GM19324 (cell line): ENCODE measurements at regions not wholly inside any gene's neighbourhood (a gene's known extent, or its start where the extent isn't known, plus 50 kb on each side); places are given as distances from the start of the nearest gene placed in this dataset.
"Not testable (repeated sequence)": the region's sequence is repeated elsewhere in the genome, so short reads cannot be mapped to it uniquely, and the experiment has no call there.

Experiments
- ATAC-seq: cut with Tn5 transposase; IDR thresholded peaks from one replicate; pipeline ENCODE4 v1.9.1; 2021; ENCODE audit warnings: mild to moderate bottlenecking, moderate library complexity; ENCODE audit not compliant: unreplicated experiment, low FRiP score

DNA sequence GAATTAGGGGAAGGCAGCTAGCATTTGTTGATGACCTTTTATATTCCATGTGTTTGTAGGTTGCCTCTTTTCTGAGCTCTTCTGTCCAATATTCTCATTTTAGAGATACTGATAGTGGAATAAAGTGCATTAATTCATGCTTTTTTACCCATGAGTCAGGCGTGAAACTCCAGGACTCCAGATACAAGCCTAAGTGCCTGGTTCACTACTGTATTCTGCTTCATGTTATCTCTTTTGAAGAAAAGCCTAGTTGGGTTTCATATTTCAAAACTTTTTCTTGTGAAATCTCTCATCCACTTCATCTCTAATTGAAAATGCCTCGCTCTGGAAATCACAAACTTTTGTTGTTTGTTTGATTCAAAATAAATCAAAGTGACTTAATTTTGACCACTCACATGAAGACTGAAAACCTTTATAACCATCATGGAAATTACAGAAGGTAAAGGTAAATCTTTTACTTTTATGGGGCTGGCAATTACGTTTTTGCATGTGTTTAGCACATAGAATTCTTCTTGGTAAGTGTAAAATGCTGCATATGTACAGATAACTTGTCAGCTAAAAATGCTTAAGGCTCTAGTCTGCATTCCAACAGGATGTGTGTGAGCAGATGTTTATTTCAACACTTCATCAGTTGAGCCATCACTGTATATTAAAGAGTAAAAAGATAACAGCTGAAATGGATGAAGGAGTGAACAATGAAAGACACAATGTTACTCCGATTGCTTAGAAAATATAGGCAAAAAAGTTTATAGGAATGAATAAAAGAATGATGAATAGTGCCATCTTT is 961.8 kb upstream of the CELF2 start:
- ATAC-seq: no peak

DNA sequence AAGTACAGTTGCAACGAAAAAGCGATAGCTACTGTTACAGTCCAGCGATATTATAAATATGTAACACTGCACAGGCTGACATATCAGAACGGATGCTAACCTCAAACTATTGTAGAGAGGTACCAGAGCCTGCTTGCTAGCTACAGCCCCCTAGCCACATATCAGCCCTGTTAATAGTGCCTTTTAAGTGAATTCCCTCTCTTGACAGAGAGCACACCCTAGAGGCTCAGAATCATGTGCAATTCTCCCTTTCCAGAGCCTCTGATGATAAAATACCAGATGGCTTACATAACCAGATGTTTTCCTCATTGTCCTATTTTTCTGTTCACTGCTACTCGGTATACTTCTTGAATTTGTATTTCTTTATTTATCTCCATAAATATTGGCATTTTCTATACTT is 960.7 kb upstream of the CELF2 start:
- ATAC-seq: no peak

DNA sequence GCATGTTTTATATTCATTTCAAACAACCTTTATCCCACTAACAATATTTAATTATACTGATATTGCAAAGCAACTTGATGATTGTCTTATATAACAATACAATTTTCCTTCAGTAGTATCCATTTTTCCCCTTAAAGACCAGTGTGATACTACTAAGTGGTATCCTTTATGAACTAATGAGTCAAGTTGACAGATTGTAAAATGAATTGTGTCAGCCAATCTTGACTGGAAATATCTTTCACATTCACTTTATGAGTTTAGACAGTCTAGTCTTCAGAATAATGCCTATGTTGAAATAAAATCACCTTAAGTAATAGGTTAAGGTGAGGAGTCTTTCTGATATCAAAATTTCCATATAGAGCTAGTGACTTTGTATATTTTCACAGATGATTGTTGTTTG is 950.0 kb upstream of the CELF2 start:
- no peak for ATAC-seq

DNA sequence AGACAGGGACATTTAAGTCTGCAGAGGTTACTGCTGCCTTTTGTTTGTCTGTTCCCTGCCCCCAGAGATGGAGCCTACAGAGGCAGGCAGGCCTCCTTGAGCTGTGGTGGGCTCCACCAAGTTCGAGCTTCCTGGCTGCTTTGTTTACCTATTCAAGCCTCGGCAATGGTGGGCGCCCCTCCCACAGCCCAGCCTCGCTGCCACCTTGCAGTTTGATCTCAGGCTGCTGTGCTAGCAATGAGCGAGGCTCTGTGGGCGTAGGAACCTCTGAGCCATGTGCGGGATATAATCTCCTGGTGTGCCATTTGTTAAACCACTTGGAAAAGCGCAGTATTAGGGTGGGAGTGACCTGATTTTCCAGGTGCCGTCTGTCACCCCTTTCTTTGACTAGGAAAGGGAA is 942.8 kb upstream of the CELF2 start:
- ATAC-seq: not testable (repeated sequence)

DNA sequence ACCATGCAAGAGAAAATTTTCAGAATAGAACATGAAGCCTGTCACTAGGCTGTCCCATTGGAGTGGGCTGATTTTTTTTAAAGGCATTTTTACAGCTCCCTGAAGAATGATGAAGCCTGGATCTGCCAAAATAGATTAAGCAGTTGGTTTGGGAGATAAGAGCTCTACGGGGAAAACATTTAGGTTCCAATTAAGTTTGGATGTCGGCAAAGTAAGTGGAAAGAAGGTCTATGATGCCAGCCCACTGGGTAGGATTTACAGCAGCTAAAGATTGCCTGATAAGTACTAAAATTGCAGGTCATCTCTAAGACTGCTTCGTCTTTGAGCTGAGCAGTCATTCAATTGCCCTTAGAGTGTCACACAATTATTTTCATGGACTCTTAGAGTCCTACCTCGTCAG is 939.2 kb upstream of the CELF2 start:
- ATAC-seq: no peak

DNA sequence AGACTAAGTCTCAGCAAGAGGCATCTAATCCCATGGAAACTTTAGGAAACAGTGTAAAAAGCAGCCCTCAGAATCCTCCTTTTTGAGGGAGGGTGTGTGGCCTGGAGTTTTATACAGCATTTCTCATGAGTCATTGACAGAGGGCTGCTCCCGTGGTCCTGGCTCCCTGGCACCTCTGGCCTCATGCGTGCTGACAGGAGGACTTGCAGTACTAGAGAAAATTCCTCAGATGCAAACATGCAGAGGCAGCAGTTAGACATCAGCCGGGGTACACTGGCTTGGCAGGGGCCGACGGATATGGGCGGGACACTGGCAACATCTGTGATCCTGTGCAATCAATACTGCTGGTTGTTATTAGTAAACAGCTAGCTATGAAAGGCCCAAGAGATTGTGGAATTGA is 925.1 kb upstream of the CELF2 start:
- no peak for ATAC-seq

DNA sequence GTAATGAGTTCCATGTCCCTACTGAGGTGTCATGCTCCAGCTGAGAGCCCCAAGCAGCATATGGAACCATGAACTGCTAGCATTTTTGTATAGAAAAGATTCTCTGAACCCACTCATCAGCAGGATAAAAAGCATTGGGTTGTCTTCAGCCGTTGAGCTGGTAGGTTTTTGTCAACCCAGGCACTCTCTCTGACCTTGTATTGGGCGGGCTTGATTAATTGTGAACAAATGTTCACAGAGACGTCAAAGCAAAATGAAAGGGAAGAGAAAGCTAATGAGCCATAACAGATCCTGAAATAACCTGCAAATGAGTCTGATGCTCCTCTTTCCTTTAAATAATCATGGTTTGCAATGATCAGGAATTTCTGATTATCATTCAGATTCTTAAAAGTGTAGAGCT is 924.7 kb upstream of the CELF2 start:
- no peak for ATAC-seq

DNA sequence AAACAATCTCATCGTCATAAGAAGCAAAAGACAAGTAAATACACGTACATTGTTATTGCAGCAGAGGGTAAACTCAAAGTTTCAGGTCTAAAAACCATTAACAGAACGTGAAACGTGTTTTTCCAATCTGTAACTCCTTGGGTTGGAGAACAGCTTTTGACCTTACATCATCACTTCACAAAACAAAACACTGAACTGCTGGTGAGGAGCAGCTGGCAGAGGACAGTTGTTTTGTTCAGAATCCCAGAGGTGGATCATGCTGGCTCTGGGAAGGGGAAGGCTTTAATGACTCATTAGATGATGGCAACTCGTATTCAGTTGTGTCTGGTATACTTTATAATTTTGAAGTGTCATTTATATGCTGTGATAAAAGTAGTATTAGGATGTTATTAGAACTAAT is 923.0 kb upstream of the CELF2 start:
- ATAC-seq: no peak

DNA sequence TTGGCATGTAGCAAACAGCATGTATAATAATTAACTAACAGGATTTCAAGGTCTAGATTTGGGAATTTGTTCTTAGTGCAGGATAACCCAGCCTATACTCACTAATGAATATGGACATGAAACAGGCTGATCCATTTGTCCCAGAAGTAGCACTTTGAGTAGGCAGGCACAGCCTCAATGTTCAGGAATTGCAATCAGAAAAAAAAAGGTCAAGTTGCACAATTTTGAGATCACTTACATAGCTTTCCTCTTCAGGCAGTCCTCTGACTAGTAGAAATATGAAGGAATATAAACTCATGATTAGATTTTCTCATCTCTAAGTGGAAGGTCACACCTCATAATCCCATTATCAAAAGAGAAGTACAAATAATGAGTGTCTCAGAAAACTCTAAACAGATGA is 921.4 kb upstream of the CELF2 start:
- ATAC-seq: no peak

DNA sequence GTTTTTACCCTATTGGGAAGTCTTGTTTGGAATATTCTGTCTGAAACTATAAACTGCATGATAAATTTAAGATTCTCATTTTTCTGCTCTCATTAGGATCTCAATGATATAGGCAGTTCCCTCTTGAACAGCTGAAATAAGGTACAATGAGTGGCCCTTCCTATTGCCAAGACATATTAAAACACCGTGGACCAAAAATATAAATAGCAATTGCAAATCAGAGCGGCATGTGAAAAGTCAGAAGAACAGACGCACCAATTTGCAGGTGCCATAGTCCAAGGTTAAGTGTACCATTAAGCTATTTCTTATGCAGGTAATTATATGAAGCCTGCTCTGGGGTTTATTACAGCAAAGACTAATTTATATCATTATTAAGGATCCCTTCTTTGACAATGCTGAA is 920.8 kb upstream of the CELF2 start:
- no peak for ATAC-seq

DNA sequence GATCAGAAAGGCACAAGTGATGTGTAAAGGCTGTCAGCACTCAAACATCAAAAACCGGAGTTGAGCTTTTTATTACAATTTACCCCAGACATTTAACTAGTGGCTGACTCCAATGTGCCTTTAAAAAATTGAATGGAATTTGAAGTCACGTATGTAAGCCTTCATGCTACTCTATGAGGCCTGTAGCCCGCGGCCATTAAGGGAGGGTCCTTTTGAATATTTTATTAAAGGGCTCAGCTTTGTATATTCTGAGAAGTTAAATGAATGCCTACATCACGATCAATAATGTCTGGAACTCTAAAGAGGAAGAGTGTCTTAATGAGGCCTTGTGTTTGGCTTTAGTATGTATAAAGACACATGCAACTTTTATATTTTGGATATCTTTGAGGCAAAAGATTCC is 916.6 kb upstream of the CELF2 start:
- ATAC-seq: no peak

DNA sequence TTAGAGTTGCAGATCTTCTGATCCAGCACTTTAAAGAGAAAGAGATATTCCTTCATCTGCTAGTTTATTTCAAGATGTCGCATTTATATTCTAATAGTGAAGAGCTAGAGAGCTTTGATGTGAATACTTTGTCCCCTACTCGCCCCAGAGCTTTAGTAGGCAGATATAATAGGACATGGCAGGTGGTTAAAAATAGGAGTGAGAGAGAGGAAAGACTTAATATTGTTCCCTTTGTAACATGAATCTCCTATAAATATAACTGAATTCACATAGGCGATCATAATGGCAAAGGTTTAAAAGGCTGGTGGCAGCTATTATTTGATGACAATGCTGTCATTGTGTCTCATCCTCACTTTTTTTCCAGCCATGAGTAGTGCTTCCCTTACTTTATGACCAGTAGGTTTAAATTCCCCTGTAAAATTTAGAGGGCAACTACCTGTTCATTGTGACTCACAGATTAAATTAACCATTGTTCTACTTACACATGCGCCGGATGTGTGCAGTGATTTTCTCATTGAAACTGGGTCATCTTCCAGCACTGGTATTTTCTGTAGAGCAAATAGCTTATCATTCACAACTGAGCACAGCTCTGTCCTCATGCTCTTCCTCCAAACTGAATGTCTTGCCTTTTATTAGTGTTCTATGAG is 906.7 kb upstream of the CELF2 start:
- ATAC-seq: no peak

DNA sequence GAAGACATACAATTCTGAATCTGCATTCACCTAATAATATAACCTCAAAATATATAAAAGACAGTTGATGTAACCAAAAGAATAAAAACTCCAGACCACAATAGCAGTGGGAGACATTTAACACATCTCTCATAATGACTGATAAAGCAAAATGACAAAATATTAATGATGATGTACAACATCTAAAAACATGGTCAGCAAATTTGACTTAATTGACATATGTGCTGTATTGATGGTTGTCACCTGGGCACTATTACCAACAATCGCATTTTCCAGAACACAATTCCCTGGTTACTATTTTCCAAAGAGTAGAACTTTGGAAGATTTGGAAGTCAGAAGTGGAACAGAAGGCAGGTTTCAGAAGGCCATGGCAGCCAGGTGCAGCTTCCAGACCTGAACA is 899.5 kb upstream of the CELF2 start:
- ATAC-seq: no peak

DNA sequence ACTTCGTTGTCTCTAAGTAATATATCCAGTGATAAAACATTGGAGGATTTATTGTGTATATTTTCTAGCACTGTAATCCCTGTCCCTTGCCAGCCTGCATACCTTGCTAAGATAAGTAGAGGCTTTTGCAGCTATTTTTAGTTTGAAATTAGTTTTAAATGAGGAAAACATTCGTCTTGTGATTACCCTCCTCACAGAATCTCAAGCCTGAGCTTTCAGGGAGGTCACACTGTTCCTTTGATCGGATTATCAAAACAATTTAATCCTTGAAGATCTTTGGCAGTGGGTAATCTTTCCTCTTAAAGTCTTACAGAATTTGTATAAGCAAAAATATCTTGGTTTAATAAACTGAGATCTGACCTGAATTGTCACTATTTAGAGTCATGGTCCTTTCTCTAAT is 897.0 kb upstream of the CELF2 start:
- ATAC-seq: no peak

DNA sequence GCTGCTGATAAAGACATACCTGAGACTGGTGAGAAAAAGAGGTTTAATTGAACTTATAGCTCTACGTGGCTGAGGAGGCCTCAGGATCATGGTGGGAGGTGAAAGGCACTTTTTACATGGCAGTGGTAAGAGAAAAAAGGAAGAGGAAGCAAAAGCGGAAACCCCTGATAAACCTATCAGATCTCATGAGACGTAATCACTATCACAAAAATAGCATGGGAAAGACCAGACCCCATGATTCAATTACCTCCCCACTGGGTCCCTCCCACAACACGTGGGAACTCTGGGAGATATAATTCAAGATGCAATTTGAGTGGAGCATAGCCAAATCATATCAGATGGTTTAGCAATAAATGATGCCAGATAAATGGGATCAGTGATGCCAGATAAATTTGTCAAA is 892.0 kb upstream of the CELF2 start:
- no peak for ATAC-seq

DNA sequence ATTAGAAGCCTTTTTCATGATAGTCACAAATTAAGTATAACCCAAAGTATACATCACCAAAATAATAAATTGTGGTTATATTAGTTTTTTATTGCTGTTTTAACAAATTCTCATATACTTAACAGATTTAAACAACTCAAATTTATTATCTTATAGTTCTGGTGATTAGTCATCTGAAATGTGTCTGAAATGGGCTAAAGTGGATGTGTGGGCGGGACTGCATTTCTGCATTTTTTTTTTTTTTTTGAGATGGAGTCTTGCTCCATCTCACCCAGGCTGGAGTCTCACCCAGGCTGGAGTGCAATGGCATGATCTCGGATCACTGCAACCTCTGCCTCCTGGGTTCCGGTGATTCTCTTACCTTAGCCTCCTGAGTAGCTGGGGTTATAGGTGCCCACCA is 891.5 kb upstream of the CELF2 start:
- ATAC-seq: no peak

DNA sequence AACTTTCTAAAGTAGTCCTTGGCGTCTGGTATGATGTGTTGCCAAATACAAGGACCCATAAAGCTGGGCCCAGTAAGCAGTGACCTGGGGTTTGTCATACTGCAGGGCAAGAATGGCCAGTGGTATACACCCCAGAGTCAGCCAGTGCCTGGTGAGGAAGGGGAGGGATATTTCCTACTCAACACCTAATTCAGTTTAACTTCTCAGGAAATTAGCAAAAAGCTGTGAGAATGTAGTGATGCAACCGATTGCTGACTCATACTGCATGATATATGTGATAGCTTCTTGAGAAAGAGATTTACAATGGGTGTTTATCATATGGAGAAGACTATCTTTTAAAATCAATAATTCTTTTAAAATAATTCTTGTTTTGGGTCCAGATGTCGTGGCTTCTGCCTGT is 889.3 kb upstream of the CELF2 start:
- no peak for ATAC-seq

DNA sequence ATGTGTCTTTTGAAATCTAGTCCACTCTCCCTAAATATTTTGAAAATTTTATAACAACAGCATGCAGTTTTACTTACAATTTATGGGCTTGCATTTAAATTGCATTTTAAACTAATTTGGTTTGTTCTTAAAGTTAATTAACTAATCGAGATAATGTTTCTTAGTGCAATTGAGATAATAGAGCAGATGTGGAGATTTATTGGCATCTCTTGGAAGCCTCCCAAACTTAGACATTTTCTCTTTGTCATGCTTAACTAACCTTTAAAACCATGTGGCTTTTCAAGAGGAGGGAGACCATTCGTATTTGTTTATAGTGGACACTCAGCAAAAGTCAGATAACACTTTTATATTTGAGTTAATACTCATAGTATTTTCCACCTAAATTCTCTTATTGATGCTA is 887.0 kb upstream of the CELF2 start:
- ATAC-seq: no peak

DNA sequence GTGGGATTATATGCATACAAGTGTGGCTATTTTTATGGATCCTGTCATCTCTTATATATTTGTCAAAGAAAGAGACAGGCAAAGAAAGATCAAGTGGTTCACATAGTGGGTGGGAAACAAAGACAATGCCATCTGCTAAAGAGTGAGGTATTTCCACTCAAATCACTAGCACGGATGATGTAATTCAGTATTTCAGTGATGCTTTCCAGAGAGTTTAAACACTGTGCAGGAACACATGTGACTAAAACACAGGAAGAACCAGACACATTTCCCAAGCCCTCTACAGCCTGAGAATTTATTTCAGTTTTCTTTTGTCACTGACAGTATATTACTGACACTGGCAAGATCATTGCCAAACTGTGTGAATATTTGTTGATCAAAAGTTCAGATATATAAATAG is 885.7 kb upstream of the CELF2 start:
- no peak for ATAC-seq

DNA sequence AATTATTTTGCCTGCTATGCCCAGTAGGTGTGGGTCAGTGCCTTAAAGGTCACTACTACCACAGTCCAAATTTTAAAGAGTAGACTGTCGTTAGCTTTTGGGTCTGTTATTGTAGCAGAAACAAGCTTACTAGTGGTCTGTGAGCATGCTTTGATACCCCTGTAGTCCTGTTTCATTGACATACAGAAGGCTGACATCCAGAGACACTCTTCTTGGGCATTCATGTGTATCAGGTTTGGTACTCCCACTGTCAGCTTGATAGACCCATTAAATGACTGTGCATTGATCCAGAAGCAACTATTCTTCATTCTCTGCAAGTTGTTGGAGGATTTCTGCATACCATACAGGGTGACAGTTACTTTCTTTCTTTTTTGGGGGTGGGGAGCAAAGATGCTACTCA is 884.4 kb upstream of the CELF2 start:
- ATAC-seq: no peak

DNA sequence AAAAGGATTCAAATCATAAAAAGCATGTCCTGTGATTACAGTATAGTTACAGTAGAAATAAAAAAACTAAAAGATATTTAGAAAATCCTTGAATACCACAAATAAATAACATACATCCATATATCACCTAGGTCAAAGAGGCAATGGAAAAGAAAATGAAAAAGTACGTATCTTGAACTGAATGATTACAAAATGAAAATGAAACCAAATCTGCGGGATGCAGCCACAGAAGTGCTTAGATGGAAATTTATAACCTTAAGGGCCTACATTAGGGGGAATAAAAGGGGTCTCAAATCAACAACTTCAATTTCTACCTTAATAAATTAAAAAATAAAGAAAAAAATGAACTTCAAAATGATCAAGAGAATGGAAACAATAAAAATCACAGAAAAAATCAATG is 879.0 kb upstream of the CELF2 start:
- ATAC-seq: no peak

DNA sequence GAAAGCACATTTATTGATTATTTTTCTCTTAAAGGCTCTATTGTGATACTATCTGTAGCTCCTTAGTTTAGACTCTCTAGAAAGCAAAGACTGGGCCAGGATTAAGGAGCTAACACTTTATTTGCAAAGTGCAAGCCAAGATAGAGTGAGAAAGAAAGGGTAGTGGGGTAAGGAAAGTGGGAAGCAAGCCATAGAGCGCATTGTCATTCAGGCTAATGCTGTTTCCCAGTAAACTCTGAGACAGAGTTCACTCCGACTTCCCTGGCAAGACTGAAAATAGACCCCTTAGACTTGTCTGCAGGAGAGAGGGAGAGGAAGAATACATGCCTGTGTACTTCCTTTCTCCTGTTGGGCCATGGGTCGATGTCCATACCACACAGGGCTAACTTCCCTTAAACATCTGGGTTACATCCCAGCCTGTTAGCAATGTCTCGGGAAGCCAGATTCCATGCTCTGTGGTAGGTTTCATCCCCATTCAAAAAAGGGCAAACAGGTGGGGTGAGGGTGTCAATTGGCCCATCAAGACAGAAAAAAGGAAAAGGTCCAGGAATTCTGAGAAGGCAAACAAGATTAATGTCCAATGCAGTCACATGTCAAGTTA is 875.8 kb upstream of the CELF2 start:
- no peak for ATAC-seq
